SU-DHL-6 (cell line): ENCODE measurements at regions not wholly inside any gene's neighbourhood (a gene's known extent, or its start where the extent isn't known, plus 50 kb on each side); places are given as distances from the start of the nearest gene placed in this dataset.

ENCODE experiments used
- H2AFZ ChIP-seq: fragments of 200-600 bp; sonication (generic); 2 replicates; pipeline ENCODE4 v1.6.1; 2014; ENCODE audit warnings: low read depth, mild to moderate bottlenecking, moderate library complexity, mixed read lengths, antibody characterized with exemption, low read length; ENCODE audit not compliant: severe bottlenecking
- H3F3A ChIP-seq: fragments of 200-600 bp; shearing (Covaris generic); 2 replicates; pipeline ENCODE4 v1.6.0; 2016; ENCODE audit warnings: antibody characterized with exemption, mild to moderate bottlenecking; ENCODE audit not compliant: insufficient read depth
- H3K27ac ChIP-seq: fragments of 200-600 bp; sonication (generic); 2 replicates; pipeline ENCODE4 v1.5.1; 2016; ENCODE audit warnings: low read depth, mild to moderate bottlenecking, low read length, moderate library complexity, mixed read lengths
- H3K27me3 ChIP-seq: fragments of 200-600 bp; sonication (generic), shearing (Covaris generic); 2 replicates; pipeline ENCODE4 v1.6.0; 2014; ENCODE audit warnings: mild to moderate bottlenecking, low read length
- H3K36me3 ChIP-seq: fragments of 200-600 bp; sonication (generic); 2 replicates; pipeline ENCODE4 v1.6.1; 2014; ENCODE audit warnings: mild to moderate bottlenecking, low read length, mixed read lengths
- H3K4me2 ChIP-seq: fragments of 300-600, 200-600 bp; shearing (Covaris generic), sonication (generic); 2 replicates; pipeline ENCODE4 v1.6.0; 2014; ENCODE audit warnings: low read length, low read depth, mild to moderate bottlenecking; ENCODE audit not compliant: poor library complexity, severe bottlenecking
- H3K4me3 ChIP-seq: fragments of 200-600 bp; sonication (generic); 2 replicates; pipeline ENCODE4 v1.5.1; 2014; ENCODE audit warnings: antibody characterized with exemption, low read length, mild to moderate bottlenecking, mixed read lengths; ENCODE audit not compliant: insufficient read depth, poor library complexity, severe bottlenecking
- H3K79me2 ChIP-seq: fragments of 200-600 bp; sonication (generic); 2 replicates; pipeline ENCODE4 v1.6.1; 2014; ENCODE audit warnings: mild to moderate bottlenecking, low read length, moderate library complexity; ENCODE audit not compliant: insufficient read depth
- H3K9ac ChIP-seq: fragments of 200-600 bp; sonication (generic); 2 replicates; pipeline ENCODE4 v1.7.0; 2014; ENCODE audit warnings: mild to moderate bottlenecking, low read length
- H3K9me2 ChIP-seq: fragments of 200-600 bp; sonication (generic); replicated peaks from 2 replicates; pipeline ENCODE4 v1.6.1; 2014; ENCODE audit warnings: low read length; ENCODE audit not compliant: insufficient read depth
- H3K9me3 ChIP-seq: fragments of 200-600 bp; sonication (generic); 2 replicates; pipeline ENCODE4 v1.6.1; 2014; ENCODE audit warnings: low read length, mixed read lengths; ENCODE audit not compliant: insufficient read depth
- H4K20me1 ChIP-seq: fragments of 200-600 bp; sonication (generic); 2 replicates; pipeline ENCODE4 v1.6.1; 2014; ENCODE audit warnings: low read depth, mild to moderate bottlenecking, antibody characterized with exemption, low read length, moderate library complexity, mixed read lengths
- CTCF ChIP-seq: fragments of 200-600 bp; sonication (generic); IDR thresholded peaks from one replicate; pipeline ENCODE4 v1.5.1; 2017; ENCODE audit warnings: antibody characterized with exemption, mild to moderate bottlenecking, low read length, moderate library complexity; ENCODE audit not compliant: insufficient read depth, poor library complexity, severe bottlenecking
- EZH2phosphoT487 ChIP-seq: fragments of 200-600 bp; sonication (generic), shearing (Covaris generic); conservative IDR thresholded peaks from 2 replicates; pipeline ENCODE4 v1.6.1; 2018; ENCODE audit warnings: mild to moderate bottlenecking, antibody characterized with exemption, low read length, moderate library complexity, mixed read lengths

GRCh38 chr16:79469999-79470398 is 130.5 kb downstream of the MAF start:
- no peak overlapping the region for H3K4me3 ChIP-seq
- TF ChIP-seq CTCF (no peak), EZH2phosphoT487 (no peak)
- H2AFZ ChIP-seq = no peak overlapping the region
- H3K36me3 ChIP-seq = no peaks in the 10 kb centered on the region
- H3K9me3 ChIP-seq = no peaks in the 10 kb centered on the region
- no peaks in the 10 kb centered on the region for H3K9me2 ChIP-seq
- no peaks in the 10 kb centered on the region for H3K27me3 ChIP-seq
- H3K4me2 ChIP-seq = no peak overlapping the region
- H4K20me1 ChIP-seq = no peaks in the 10 kb centered on the region
- H3K79me2 ChIP-seq = no peaks in the 10 kb centered on the region
- H3K27ac ChIP-seq = no peak overlapping the region
- H3F3A ChIP-seq = no peaks in the 10 kb centered on the region
- H3K9ac ChIP-seq = no peak overlapping the region

GRCh38 chr16:79468631-79469030 is 131.9 kb downstream of the MAF start:
- no peaks in the 10 kb centered on the region for H3F3A ChIP-seq
- no peak overlapping the region for H3K9ac ChIP-seq
- no peaks in the 10 kb centered on the region for H3K36me3 ChIP-seq
- H3K9me2 ChIP-seq = no peaks in the 10 kb centered on the region; the same call in 1 of the 2 replicates
- no peak overlapping the region for H3K4me3 ChIP-seq
- H2AFZ ChIP-seq = no peak overlapping the region
- H3K79me2 ChIP-seq = no peaks in the 10 kb centered on the region
- TF ChIP-seq CTCF (no peak), EZH2phosphoT487 (no peak)
- no peaks in the 10 kb centered on the region for H3K27me3 ChIP-seq
- H3K4me2 ChIP-seq = no peak overlapping the region
- no peaks in the 10 kb centered on the region for H4K20me1 ChIP-seq
- H3K27ac ChIP-seq = no peak overlapping the region
- peaks cover 5% of the 10 kb centered on the region; the same call in 1 of the 2 replicates for H3K9me3 ChIP-seq

- H3K9ac ChIP-seq = no peak overlapping the region
- H3F3A ChIP-seq = no peaks in the 10 kb centered on the region
- no peaks in the 10 kb centered on the region; the same call in 1 of the 2 replicates for H3K9me2 ChIP-seq
- H2AFZ ChIP-seq = no peak overlapping the region
- no peak overlapping the region for H3K4me3 ChIP-seq
- H3K79me2 ChIP-seq = no peaks in the 10 kb centered on the region
- peaks cover 5% of the 10 kb centered on the region; the same call in 1 of the 2 replicates for H3K9me3 ChIP-seq
- TF ChIP-seq CTCF = no peak
- no peak for TF ChIP-seq EZH2phosphoT487
- H3K4me2 ChIP-seq = no peak overlapping the region
- H4K20me1 ChIP-seq = no peaks in the 10 kb centered on the region
- H3K27ac ChIP-seq = no peak overlapping the region
- no peaks in the 10 kb centered on the region for H3K36me3 ChIP-seq
- H3K27me3 ChIP-seq = no peaks in the 10 kb centered on the region
Observed at GRCh38 chr16:79468121-79468552, 132.4 kb downstream of the MAF start.
